GM21723 (cell line): ENCODE measurements at regions not wholly inside any gene's neighbourhood (a gene's known extent, or its start where the extent isn't known, plus 50 kb on each side); places are given as distances from the start of the nearest gene placed in this dataset.
A peak's percentile ranks its signal among the peaks of the same experiment; 100 is the strongest.

ENCODE experiments used
- ATAC-seq: cut with Tn5 transposase; IDR thresholded peaks from one replicate; pipeline ENCODE4 v1.9.1; 2021; ENCODE audit warnings: mild to moderate bottlenecking, moderate library complexity; ENCODE audit not compliant: unreplicated experiment

- no peak for ATAC-seq
Measured at GRCh38 chr6:40726853-40727252, 139.7 kb upstream of the LRFN2 start.

- no peak for ATAC-seq
Measured at GRCh38 chr6:40725390-40725789, 138.2 kb upstream of the LRFN2 start.

- no peak for ATAC-seq
Measured at GRCh38 chr6:40724886-40725285, 137.7 kb upstream of the LRFN2 start.

GRCh38 chr6:40723967-40724366 lies 136.8 kb upstream of the LRFN2 start:
- no peak for ATAC-seq

GRCh38 chr6:40722553-40723258 lies 135.5 kb upstream of the LRFN2 start:
- no peak for ATAC-seq

- ATAC-seq, result no peak
Measured at GRCh38 chr6:40722091-40722490, 134.9 kb upstream of the LRFN2 start.

GRCh38 chr6:40721271-40721952 lies 134.2 kb upstream of the LRFN2 start:
- ATAC-seq, result no peak

- no peak for ATAC-seq
Measured at GRCh38 chr6:40720375-40720748, 133.2 kb upstream of the LRFN2 start.

- peak; percentile 71 for ATAC-seq
Measured at GRCh38 chr6:40719671-40720374, 132.7 kb upstream of the LRFN2 start.

GRCh38 chr6:40718401-40718800 lies 131.2 kb upstream of the LRFN2 start:
- ATAC-seq, result no peak

GRCh38 chr6:40717411-40718057 lies 130.4 kb upstream of the LRFN2 start:
- ATAC-seq, result no peak

- no peak for ATAC-seq
Measured at GRCh38 chr6:40715570-40716403, 128.6 kb upstream of the LRFN2 start.

- ATAC-seq, result no peak
Measured at GRCh38 chr6:40714576-40715564, 127.7 kb upstream of the LRFN2 start.

- no peak for ATAC-seq
Measured at GRCh38 chr6:40714143-40714542, 127.0 kb upstream of the LRFN2 start.

- no peak for ATAC-seq
Measured at GRCh38 chr6:40713002-40713719, 126.0 kb upstream of the LRFN2 start.

GRCh38 chr6:40710626-40711330 lies 123.6 kb upstream of the LRFN2 start:
- ATAC-seq, result no peak

GRCh38 chr6:40708049-40708448 lies 120.9 kb upstream of the LRFN2 start:
- no peak for ATAC-seq

- ATAC-seq, result no peak
Measured at GRCh38 chr6:40706178-40706577, 119.0 kb upstream of the LRFN2 start.
